ENCODE measurements at regions not wholly inside any gene's neighbourhood (a gene's known extent, or its start where the extent isn't known, plus 50 kb on each side); places are given as distances from the start of the nearest gene placed in this dataset.
A peak's percentile ranks its signal among the peaks of the same experiment; 100 is the strongest.

GRCh38 chr3:124463234-124463633, 267.0 kb upstream of the UMPS start:
- BruUV-seq (replicated peaks), result no TSS peak
- ChIA-PET POLR2A (ENCODE audit: unreplicated experiment) (no interaction called here), CTCF (no interaction called here)
- TF ChIP-seq, protein P1, sequence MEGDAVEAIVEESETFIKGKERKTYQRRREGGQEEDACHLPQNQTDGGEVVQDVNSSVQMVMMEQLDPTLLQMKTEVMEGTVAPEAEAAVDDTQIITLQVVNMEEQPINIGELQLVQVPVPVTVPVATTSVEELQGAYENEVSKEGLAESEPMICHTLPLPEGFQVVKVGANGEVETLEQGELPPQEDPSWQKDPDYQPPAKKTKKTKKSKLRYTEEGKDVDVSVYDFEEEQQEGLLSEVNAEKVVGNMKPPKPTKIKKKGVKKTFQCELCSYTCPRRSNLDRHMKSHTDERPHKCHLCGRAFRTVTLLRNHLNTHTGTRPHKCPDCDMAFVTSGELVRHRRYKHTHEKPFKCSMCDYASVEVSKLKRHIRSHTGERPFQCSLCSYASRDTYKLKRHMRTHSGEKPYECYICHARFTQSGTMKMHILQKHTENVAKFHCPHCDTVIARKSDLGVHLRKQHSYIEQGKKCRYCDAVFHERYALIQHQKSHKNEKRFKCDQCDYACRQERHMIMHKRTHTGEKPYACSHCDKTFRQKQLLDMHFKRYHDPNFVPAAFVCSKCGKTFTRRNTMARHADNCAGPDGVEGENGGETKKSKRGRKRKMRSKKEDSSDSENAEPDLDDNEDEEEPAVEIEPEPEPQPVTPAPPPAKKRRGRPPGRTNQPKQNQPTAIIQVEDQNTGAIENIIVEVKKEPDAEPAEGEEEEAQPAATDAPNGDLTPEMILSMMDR (conservative IDR thresholded peaks at IDR 0.05), result no peak
- TF ChIP-seq EZH2 (IDR thresholded peaks at IDR 0.05; ENCODE audit: low read depth), result no peak
- no peaks in the 10 kb centered on the region for H3K9me3 ChIP-seq (ENCODE audit: insufficient read depth, low read depth)
- H3K4me1 ChIP-seq (replicated peaks; ENCODE audit: insufficient read depth), result no peaks in the 10 kb centered on the region
- H3K79me2 ChIP-seq (ENCODE audit: low read depth), result no peaks in the 10 kb centered on the region
- intact Hi-C loops (cut with micrococcal nuclease; ENCODE audit: unreplicated experiment), result no loop called here
- H3F3A ChIP-seq (ENCODE audit: insufficient read depth, low read depth), result no peaks in the 10 kb centered on the region
- no peak for DNase-seq
- H3K4me3 ChIP-seq, result no peak overlapping the region
- no peak overlapping the region for H3K27ac ChIP-seq
- H3K27me3 ChIP-seq (ENCODE audit: insufficient read depth, low read depth), result peaks cover 66% of the 10 kb centered on the region
- H2AFZ ChIP-seq, result no peak overlapping the region
- no peaks in the 10 kb centered on the region for H3K36me3 ChIP-seq (ENCODE audit: low read depth)
- no peaks in the 10 kb centered on the region for H4K20me1 ChIP-seq (ENCODE audit: insufficient read depth)
- no peaks in the 10 kb centered on the region for H3K9me2 ChIP-seq (ENCODE audit: insufficient read depth)
- no peak overlapping the region for H3K4me2 ChIP-seq

GRCh38 chr3:124467980-124468902, 262.0 kb upstream of the UMPS start:
- DNase-seq, result peak in 1 of 2 experiments; percentile 49
- TF ChIP-seq, protein P1 (conservative IDR thresholded peaks at IDR 0.05), result peak; percentile 92
- TF ChIP-seq EZH2 (IDR thresholded peaks at IDR 0.05; ENCODE audit: low read depth), result no peak
- Histone ChIP-seq H4K20me1 (ENCODE audit: insufficient read depth) (no peaks in the 10 kb centered on the region), H3K4me3 (no peak overlapping the region), H3K79me2 (ENCODE audit: low read depth) (no peaks in the 10 kb centered on the region), H3K27me3 (ENCODE audit: insufficient read depth, low read depth) (peaks cover 61% of the 10 kb centered on the region), H3K4me2 (no peak overlapping the region), H3F3A (ENCODE audit: insufficient read depth, low read depth) (no peaks in the 10 kb centered on the region), H3K9me2 (ENCODE audit: insufficient read depth) (no peaks in the 10 kb centered on the region), H3K27ac (no peak overlapping the region), H3K4me1 (replicated peaks; ENCODE audit: insufficient read depth) (no peaks in the 10 kb centered on the region), H2AFZ (no peak overlapping the region), H3K9me3 (ENCODE audit: insufficient read depth, low read depth) (no peaks in the 10 kb centered on the region), H3K36me3 (ENCODE audit: low read depth) (no peaks in the 10 kb centered on the region)
- POLR2A ChIA-PET (ENCODE audit: unreplicated experiment), result no interaction called here
- BruUV-seq (replicated peaks), result no TSS peak
- intact Hi-C loops (cut with micrococcal nuclease; ENCODE audit: unreplicated experiment), result loop anchor here (1.0 to 2.0 kb wide), 4 partner anchors 83 to 452 kb away; no protein-coding TSS in a partner anchor
- CTCF ChIA-PET, result interaction anchor here (0.6 to 1.0 kb wide), 2 partner anchors 90 to 435 kb away, joined by 3 to 5 read pairs; partner anchors contain the start of gene KALRN

GRCh38 chr3:124469555-124469954, 260.7 kb upstream of the UMPS start:
- H3F3A ChIP-seq (ENCODE audit: insufficient read depth, low read depth), result no peaks in the 10 kb centered on the region
- no peaks in the 10 kb centered on the region for H4K20me1 ChIP-seq (ENCODE audit: insufficient read depth)
- BruUV-seq (replicated peaks), result no TSS peak
- H3K27me3 ChIP-seq (ENCODE audit: insufficient read depth, low read depth), result peaks cover 63% of the 10 kb centered on the region
- H3K4me2 ChIP-seq, result no peak overlapping the region
- DNase-seq, result no peak
- TF ChIP-seq, protein P1 (conservative IDR thresholded peaks at IDR 0.05), result no peak
- TF ChIP-seq EZH2 (IDR thresholded peaks at IDR 0.05; ENCODE audit: low read depth), result no peak
- no peaks in the 10 kb centered on the region for H3K79me2 ChIP-seq (ENCODE audit: low read depth)
- no peaks in the 10 kb centered on the region for H3K9me3 ChIP-seq (ENCODE audit: insufficient read depth, low read depth)
- ChIA-PET POLR2A (ENCODE audit: unreplicated experiment) (no interaction called here), CTCF (no interaction called here)
- H3K4me1 ChIP-seq (replicated peaks; ENCODE audit: insufficient read depth), result no peaks in the 10 kb centered on the region
- no peak overlapping the region for H3K4me3 ChIP-seq
- no peaks in the 10 kb centered on the region for H3K9me2 ChIP-seq (ENCODE audit: insufficient read depth)
- H3K27ac ChIP-seq, result no peak overlapping the region
- no peaks in the 10 kb centered on the region for H3K36me3 ChIP-seq (ENCODE audit: low read depth)
- intact Hi-C loops (cut with micrococcal nuclease; ENCODE audit: unreplicated experiment), result loop anchor here (2.0 kb wide), 2 partner anchors 81 to 89 kb away; no protein-coding TSS in a partner anchor
- H2AFZ ChIP-seq, result no peak overlapping the region
